Heart left ventricle (tissue), 13 donors: ENCODE measurements at regions not wholly inside any gene's neighbourhood (a gene's known extent, or its start where the extent isn't known, plus 50 kb on each side); places are given as distances from the start of the nearest gene placed in this dataset.

Experiments
- CTCF ChIP-seq, 12 donors: fragments of 200-600 bp; sonication (generic) in 4 of 12; IDR thresholded peaks; one replicate each; pipeline versions ENCODE4 v1.5.0 to v1.8.0; 2018 to 2022; ENCODE audit warnings: antibody characterized with exemption in 12 of 12, mild to moderate bottlenecking in 5 of 12
- POLR2A ChIP-seq, 2 donors: fragments of 450-650 bp; IDR thresholded peaks; one replicate each; pipeline ENCODE4 v1.6.1; 2017; ENCODE audit warnings: antibody characterized with exemption in 2 of 2, mild to moderate bottlenecking in 2 of 2, moderate library complexity in 2 of 2
- donor health status: ischemic (EF 13 %, LVEDD 7.1; RV severe dilation, severe dysfunction).
- donor health status: DM: no; HTN: yes; CAD: no.
- donor health status: DM: no; HTN: no; CAD: no.
- donor health status: ischemic (EF 25% LVEDD 6.9; RV normal size, moderate dysfunction).
- donor health status: ischemic (EF 25% LVEDD 5.7; RV mildly dilated, moderate dysfunction).
- donor health status: ischemic (EF 35%, LVEDD 5.7; RV mildly dilated, moderate dysfunction).
- donor health status: nonischemic (EF 11% LVEDD 7.7; RV severe dilation, severe dysfunction).
- donor health status: DM: yes; HTN: yes; CAD: no.
- donor health status: PGD.
- donor health status: ischemic (EF 29% LVEDD 5.4; RV normal size, mild dysfunction).
- donor health status: nonischemic (EF 23%, LVEDD 6.1; RV moderate dilation, normal function).

- TF ChIP-seq CTCF (IDR thresholded peaks at IDR 0.05) (no peak), POLR2A (IDR thresholded peaks at IDR 0.05) (no peak)
These were observed 93.1 kb upstream of the TIAM2 start for GRCh38 chr6:154901876-154902552.
